ENCODE measurements at regions not wholly inside any gene's neighbourhood (a gene's known extent, or its start where the extent isn't known, plus 50 kb on each side); places are given as distances from the start of the nearest gene placed in this dataset.

DNA sequence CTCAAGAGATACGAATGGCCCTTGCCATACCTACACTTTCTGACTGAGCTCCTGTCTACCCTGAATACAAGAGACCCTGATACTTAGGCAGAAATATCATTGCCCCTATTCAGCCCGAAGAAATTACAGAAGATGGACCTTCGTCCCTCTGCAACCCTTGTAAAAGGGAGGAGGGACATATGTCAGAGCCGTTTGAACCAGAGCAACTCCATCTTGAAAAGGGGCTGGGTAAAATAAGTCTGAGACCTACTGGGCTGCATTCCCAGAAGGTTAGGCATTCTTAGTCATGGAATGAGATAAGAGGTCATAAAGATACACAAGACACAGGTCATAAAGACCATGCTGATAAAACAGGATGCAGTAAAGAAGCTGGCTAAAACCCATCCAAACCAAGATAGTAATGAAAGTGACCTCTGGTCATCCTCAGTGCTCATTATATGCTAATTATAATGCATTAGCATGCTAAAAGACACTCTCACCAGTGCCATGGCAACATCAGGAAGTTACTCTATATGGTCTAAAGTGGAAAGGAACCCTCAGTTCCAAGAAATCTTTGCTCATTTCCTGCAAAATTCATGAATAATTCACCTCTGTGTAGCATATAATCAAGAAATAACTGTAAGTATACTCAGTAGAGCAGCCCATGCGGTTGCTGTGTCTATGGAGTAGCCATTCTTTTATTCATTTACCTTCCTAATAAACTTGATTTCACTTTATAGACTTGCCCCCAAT is 49.7 kb upstream of the GPD1L start:
- CTCF ChIA-PET = interaction anchor here (0.8 to 1.1 kb wide), 2 partner anchors 11 to 40 kb away, joined by 3 to 4 read pairs; no protein-coding TSS in a partner anchor
- POLR2A ChIA-PET = no interaction called here
- no peak for TF ChIP-seq CTCF (IDR thresholded peaks at IDR 0.05; ENCODE audit: insufficient read depth in 1 of 2, low read depth in 1 of 2, low read length in 1 of 2, severe bottlenecking in 1 of 2, unreplicated experiment in 1 of 2)
- Mint-ChIP-seq H3K27me3 (ENCODE audit: insufficient read depth, unreplicated experiment) (no peaks in the 10 kb centered on the region), H3K4me3 (ENCODE audit: unreplicated experiment) (peak overlapping the region; percentile 36), H3K36me3 (ENCODE audit: insufficient read depth, unreplicated experiment) (no peaks in the 10 kb centered on the region), H3K27ac (ENCODE audit: unreplicated experiment) (peak overlapping the region; percentile 89), H3K9me3 (ENCODE audit: unreplicated experiment) (no peaks in the 10 kb centered on the region), H3K4me1 (ENCODE audit: low read depth, unreplicated experiment) (peaks cover 29% of the 10 kb centered on the region)
- no peak overlapping the region for H3K4me3 ChIP-seq (ENCODE audit: low read depth, low read length)
- intact Hi-C loops (cut with micrococcal nuclease; ENCODE audit: unreplicated experiment) = loop anchor here (5.0 kb wide), 1 partner anchor 51 kb away; the partner anchor contains the start of gene GPD1L
- no peaks in the 10 kb centered on the region for H3K27me3 ChIP-seq (replicated peaks; ENCODE audit: control insufficient read depth, insufficient read depth, low read length)
- 0 out of 2 replicates have a peak, but pooled peaks cover 3% of the 10 kb centered on the region for H3K9me3 ChIP-seq
- peaks cover 44% of the 10 kb centered on the region for H3K4me1 ChIP-seq
- peak; percentile 64 to 73 for DNase-seq
- H3K36me3 ChIP-seq (ENCODE audit: control insufficient read depth, insufficient read depth, low read length) = no peaks in the 10 kb centered on the region
- BruUV-seq (replicated peaks) = no TSS peak

Measured in Caco-2 (cell line).